NOMO-1 treated with dmso at 0.1 percent for 144 hours (cell line): ENCODE measurements at regions not wholly inside any gene's neighbourhood (a gene's known extent, or its start where the extent isn't known, plus 50 kb on each side); places are given as distances from the start of the nearest gene placed in this dataset.

Source experiments
- DNase-seq: peaks from one replicate; lab custom pipeline; 2025; ENCODE audit not compliant: unreplicated experiment; lab: John Stamatoyannopoulos, UW

DNA sequence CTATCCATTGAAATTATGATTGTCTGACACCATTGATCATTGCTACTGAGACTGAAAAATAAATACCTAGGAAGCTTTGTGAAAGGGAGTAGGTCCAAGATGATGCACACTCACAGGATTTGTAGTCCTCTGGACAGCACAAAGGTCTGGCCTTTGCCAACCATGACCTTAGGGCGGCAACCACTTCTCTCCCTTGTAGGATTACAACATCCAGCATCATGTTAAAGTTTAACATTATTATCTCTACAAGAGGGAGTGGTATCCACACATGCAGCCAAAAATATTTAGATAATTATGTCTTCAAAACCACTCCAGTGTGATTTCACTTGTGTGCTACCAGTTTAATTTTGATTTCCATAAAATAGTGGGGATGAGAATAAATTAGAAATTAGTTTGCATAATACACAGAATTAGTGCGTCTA lies 51.1 kb upstream of the NHSL1 start:
- DNase-seq, result no peak

DNA sequence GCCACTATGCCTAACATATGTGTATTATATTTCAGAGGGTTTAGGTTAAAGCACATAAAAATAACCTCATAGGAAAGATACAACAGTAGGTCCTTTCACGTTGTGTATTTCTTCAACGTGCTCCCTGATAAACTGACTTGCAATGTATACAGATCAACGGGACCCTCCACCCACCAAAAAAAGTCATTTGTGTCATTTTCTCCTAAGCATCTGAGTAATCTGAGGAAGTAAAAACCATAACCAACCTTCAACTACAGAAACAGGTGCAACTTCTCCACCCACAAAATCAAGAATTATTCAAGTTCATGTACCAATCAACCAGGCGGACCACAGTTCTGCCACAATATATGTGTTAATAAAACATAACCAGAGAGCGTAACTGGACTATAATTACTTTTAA lies 54.9 kb upstream of the NHSL1 start:
- no peak for DNase-seq

DNA sequence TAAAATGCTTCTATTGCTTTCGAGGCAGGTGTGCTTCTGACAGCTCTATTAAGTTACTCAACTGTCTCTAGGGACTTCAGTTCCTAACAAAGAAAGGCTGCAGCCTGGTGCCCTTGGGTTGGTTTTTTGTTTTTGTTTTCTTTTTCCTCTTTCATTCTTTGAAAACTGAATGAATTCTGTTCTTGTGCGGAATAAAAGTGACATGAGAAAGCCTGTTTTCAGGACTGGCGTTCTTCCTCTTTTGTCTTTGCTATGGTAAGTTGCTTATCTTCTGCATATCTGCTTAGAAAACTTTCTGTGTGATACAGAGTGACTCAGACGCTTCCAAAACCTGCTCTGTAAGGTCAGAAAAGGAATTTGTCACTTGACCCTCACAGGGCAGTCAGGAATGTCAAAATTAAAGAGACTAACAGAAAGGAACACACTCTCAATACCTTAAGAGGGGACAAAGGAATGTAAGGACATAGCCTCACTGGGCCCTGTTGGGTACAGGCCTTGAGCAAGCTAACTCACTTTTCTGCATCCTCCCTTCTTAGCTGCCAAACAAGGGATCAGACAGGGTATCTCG lies 56.2 kb upstream of the NHSL1 start:
- no peak for DNase-seq

DNA sequence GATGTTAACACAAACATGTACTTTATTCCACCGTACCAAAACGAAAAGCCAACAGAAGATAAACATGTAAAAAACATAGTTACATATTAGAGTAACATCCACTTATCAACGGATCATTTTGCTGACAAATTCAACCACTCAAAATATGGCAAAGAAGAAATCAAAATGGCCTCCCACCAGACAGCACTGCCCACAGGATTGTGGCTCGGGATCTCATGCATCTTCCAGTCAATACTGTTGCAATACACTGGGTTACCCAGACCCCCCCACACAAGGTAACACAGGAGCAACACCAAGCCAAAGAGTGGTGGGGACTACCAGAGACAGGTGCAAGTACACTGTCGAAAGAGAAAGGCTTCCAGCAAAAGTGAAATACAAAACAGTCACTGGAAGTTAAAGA lies 57.9 kb upstream of the NHSL1 start:
- no peak for DNase-seq

DNA sequence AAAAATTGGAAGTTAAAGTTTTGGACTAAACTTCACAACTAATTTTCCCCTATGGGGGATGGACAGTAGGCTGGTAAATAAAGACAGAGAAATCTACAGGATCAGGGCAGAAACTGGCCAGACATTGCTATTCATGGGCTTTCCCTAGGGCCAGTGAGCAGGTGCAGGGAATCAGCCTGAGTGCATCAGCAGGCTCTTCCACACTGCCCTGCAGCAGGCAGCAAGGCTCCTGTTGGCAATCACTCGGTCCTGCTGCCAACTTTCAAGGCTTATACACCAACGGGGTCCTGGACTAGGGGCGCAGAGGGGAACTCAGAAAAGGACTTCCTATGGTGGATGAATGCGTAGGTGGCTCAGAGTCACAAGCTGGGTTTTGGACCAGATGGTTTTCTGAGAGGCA lies 59.8 kb upstream of the NHSL1 start:
- no peak for DNase-seq

DNA sequence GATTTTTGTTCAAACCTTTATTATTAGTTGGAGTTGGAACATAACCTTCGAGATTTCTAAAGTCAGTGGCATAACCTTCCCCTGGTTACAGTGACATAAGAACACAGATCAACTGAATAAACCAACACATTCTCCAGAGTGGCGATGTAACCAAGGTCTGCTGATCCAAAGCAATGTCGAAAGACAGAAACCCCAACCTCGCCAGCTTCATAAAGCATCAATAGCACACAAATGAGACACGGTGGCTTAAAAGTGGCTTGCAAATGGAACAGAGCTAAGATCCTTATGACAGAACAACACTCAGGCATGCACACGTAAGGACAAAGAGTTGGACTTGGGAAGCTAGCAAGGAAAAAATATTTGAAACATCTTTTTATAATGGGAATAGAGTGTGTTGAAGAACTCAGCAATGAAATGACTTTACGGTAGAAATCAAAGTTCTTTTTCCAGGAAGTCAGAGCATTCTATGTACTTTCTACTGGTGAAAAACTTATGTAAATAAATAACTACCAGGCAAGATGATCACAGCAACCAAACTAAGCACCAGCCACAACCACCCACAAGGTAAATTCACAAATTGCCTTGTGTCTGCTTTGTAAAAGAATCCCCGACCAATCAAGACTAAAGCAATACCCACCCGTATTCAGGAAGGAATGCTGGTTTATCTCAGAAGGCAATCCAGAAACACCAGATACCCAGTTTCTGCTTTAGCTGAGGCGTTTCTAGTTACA lies 61.0 kb upstream of the NHSL1 start:
- no peak for DNase-seq

DNA sequence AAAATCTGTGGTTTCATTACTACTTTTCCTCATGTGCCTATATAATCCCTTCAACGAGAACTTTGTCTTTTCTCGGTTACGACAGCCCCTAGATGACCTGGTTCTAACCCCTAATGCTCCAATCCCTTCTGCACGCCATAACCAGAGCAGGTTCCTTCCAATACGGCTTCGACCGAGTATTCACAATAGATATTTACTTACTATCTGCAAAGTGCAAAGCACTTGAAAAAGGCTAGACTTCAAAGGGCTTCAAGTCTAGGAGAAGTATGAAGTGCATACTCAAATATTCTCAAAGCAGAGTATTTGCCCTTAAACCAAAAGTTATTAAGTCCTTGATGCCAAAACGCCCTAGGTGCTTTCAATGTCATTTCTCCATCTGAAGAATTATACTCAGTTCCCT lies 63.4 kb upstream of the NHSL1 start:
- no peak for DNase-seq

DNA sequence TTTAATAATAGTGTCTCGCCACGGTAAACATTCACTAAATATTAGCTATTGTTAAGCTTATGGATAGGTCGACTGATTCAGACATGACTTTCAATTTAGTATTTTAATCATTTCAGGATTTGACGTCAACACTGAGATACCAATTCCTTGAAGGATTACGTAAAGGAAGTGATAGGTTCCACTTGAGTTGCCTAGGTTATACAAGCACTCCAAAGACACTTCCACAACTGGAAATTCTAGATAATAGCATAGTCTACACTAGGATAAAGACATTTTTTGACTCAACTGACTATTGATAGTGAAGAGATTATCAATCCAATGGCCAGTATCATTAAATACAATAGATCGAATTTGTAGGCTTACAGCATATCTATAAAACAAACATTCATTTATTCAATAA lies 63.9 kb upstream of the NHSL1 start:
- no peak for DNase-seq

DNA sequence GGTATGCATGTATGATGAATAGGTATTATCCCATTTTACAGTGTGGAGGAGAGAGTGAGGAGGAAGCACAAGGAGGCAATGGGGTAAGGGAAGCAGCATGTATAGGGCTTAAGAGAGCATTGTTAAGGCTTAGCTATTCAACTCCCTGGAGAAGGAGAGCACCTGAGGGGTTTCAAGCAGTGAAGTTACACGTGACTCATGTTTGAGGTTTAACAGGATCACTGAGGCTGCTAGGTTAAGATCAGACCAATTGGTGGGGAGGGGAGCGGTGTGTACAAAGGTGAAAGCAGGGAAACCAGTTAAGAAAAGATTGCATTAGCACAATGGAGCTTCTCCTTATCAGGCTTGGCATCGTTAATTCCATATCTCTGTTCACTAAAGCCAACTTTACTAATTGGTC lies 64.4 kb upstream of the NHSL1 start:
- DNase-seq, result no peak

DNA sequence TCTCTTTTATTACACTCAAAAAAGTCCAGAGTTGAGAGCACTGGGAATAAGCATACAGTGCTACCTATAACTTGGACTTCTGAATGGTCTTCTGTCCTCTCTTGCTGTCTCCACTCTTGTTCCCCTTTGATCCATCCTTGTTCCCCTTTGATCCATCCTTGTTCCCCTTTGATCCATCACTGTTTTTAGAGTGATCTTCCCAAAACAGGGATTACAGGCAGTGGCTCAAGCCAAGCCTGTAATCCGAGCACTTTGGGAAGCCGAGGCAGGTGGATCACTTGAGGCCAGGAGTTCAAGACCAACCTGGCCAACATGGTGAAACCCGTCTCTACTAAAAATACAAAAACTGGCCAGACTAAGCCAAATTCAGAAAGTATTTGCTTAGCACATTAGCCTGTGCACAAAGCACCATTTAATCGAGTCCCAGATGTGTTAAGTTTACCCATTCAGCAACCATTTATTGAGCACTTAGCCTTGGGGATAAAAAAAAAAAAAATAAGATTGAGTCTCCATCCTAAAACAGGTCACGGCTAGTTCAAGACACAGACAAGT lies 65.0 kb upstream of the NHSL1 start:
- DNase-seq, result no peak

DNA sequence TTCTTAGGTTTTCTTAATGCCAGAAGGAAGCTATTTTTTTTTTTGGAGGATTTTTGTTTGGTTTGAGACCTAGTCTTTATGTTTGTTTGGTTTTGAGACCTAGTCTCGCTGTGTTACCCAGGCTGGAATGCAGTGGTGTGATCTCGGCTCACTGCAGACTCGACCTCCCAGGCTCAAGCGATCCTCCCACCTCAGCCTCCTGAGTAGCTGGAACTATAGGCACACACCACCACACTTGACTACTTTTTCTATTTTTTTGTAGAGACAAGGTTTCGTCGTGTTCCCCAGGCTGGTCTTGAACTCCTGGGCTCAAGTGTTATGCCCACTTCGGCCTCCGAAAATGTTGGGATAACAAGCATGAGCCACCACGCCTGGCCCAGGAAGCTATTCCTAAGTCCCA lies 67.8 kb upstream of the NHSL1 start:
- DNase-seq, result no peak

DNA sequence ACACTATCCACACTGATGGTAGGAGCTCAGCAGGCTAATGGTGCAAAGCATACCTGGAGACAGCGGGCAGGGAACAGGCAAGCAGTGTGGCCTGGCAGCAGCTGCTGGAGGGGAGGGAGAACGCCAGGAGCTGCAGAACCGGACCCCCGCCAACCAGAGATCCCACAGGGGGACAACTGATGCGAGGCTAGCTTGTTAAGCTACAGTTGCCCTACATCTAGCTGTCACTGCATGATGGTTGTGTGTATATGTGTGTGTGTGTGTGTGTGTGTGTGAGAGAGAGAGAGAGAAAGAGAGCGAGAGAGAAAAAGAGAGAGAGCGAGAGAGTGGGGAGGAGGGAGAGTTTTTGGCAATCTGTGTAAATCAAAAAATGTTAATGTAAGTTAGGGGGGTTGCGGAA lies 69.7 kb upstream of the NHSL1 start:
- DNase-seq, result no peak

DNA sequence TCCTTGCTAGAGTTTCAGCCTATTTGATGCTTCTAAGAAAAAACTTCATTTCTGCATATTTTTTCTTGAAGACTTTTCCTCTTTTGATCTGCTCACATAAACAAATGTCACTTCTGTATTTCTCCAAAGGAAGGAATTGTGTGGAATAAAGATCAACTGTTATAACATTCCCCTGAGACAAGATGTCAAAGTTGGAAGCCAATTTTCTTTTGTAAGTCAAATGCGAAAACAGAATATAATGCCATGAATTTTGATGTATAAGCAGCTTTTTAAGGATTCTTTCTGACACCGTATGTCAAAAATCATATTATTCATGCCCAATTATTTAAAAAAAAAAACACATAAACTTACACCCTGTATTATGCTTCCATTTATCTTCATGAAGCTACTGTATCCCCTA lies 70.3 kb upstream of the NHSL1 start:
- no peak for DNase-seq

DNA sequence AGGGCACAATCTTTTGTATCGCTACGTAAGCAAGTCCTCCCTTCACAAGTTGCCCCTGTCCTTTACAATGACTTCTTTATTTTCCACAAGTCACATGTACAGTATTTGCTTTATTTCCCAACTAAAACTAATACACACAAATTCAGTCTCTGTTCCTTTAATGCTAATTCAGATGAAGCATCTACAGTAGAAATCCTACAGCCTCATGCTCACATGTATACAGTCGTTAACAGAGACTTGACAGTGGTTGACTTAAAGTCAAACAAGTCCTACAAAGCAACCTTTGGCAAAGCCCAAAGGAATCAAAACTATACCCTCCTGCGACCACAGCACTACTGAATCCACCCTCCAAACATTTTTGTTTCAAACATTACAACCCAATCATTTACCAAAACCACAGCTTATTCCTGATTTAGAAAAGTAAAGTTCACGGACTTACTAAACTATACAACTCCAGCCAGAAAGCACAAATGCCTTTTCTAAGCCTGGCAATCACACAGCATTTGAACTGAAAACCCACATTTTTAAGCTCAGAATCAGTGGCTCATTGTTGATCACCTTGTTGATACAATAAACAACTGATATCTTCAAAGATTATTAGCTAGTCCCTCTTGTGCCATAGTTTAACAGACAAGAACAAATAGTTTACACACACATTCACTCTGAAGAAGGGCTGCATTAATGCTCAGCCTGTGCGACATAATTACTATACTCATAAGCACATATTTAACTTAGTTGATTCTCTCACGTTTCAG lies 70.9 kb upstream of the NHSL1 start:
- no peak for DNase-seq

DNA sequence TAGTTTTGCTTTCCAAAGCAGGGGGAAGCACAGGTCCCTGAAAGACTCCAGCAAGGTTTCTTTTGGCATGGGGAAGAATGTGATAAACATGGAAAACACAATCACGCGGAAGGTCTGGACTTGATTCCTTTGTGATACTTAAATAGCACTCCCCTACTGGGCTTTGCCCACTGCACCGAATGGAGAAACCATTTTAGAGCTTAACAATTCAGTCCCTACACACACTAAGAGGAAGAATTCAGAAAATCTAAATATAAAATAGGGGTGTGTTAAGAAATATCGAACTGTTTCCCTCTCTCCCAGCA lies 71.4 kb upstream of the NHSL1 start:
- DNase-seq, result no peak

DNA sequence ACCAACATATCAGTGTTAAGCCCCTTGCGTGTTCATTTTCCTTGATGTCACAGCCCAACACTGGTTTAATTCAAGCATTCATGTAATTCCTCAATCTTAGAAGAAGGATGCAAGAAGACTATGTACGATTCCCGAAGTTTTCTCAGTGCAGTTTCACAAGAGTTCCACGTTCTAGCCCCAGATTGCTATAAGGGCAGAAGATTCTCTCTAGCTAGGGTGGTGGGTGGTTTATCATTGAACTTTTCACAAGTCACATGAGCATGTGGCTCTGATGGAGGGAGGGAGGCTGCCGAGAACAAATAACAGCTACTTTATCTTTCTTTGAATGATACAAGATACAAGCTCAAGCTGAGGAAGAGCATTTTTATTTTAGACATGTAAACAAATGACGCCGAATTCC lies 71.9 kb upstream of the NHSL1 start:
- no peak for DNase-seq

DNA sequence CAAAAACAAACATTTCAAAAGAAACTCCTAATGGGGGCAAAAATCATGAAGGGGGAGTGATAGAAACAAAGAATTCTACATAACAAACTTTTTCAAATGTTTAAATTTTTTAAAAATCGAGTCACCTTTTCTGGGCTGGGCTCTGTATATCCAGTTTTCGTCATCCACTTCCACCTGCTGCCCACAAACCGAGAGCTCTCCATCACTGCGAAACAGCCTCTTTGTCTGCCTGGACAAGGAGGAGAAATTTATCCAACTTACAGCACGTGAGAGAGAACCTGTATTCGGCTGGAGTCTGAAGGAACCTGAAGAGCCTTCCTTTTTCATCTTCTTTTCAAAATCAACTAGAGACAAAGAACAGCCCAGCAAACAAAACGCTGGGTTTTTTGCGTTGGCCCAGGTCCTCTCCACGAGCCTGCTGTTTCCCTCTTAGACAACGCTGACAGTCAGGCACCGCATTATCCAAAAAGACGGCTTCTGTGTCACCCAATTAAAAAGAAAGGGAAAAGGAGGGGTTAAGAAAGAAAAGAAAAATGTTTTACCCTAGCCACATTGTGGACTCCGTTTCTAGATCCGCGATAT lies 72.4 kb upstream of the NHSL1 start:
- no peak for DNase-seq

DNA sequence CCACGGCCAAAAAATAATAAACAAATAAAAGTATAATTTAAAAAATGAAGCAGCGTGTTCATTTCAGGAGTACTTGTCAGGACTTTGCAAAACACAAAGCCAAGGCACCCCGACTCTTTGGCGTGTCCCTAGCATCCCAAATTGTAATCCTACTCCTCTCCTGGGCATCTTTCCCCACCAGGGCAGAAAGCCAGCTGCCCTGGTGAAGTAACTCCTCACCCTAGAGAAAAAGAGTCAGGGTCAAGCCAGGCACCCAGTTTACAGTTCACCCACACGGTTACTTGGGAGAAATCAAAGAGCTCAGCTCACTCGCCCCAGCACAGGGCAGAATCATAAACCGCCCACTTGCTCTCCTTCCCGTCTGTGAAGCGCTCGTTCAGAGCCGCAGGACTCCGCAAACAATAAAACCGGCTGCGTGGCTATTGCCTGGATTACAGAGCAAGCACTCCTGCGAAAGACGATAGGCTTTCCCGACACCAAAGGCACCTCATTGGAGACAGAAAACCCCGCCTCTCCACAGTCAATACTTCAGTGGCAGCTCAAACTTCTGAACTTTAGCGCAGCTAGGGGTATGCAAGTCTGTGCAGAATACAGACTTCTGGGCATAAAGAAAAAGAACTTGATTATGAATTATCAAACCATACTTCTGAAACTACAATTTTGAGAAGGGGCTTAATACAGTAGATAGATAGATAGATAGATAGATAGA lies 73.0 kb upstream of the NHSL1 start:
- DNase-seq, result no peak

DNA sequence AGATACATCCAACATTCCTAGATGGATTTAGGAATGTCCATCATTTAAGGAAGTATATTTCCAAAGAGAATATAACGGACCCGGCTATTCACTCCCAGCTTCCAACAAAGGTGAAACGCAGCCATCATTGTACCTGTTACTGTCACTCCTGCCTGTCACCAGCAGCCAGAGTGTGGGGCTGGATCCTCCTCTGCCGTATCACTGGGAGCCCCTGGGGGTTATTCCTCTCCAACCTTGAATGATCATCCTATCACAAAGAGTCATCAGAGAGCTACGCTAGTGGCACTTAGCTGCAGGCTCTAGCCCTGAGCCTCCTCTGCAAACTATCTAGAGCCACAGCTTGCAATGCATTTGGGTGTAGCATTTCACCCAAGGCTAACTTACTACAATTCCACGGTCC lies 73.6 kb upstream of the NHSL1 start:
- DNase-seq, result no peak

DNA sequence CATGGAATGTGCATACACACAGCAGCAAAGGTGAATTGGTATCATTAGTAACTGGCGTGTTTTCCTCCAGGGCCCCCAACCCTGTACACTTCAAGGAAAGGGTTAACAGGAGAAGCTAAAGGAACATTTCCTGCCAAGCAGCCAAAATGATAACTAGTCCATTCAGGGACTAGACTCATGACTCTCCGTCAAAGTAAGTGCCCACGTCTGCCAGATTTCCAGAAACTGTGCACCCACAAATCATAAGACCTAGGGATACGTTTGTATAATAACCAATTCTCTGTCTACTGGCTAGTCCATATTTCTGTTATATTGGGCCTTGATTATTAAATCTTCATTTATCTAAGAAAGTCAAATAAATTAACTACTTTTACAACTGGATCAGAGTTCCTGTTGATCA lies 76.0 kb upstream of the NHSL1 start:
- DNase-seq, result no peak

DNA sequence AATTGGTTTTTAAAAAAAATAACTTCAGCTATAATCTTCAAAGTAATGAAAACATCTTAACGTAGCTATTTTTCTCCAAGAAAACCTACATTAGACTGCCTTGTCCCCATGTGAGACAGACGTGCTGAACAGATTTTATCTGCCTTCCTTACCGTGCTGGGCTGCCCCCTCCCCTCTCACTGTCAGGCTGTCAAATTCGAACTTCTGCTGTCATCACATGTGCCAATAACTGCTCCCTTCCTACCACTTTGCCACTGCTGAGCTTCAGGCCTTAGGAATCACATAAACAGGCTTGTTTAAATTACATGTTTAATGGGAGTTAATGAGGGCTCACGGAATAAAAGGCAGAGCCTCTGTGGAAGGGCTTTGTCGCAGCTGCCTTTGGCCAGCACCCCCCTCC lies 77.0 kb upstream of the NHSL1 start:
- no peak for DNase-seq
